ENCODE measurements at regions not wholly inside any gene's neighbourhood (a gene's known extent, or its start where the extent isn't known, plus 50 kb on each side); places are given as distances from the start of the nearest gene placed in this dataset.

GRCh38 chr13:50359779-50360178 lies 344.5 kb downstream of the KCNRG start:
- H3K27ac ChIP-seq (ENCODE audit: insufficient read depth, low read length), result no peak overlapping the region
- H3K9me1 ChIP-seq (ENCODE audit: insufficient read depth, low read length), result peaks cover 9% of the 10 kb centered on the region; the same call in 1 of the 2 replicates
- H3K4me2 ChIP-seq (ENCODE audit: low read depth, low read length), result no peak overlapping the region
- no TSS peak for BruUV-seq (replicated peaks)
- no peak overlapping the region for H4K91ac ChIP-seq (ENCODE audit: insufficient read depth, low read depth, low read length)
- POLR2A ChIA-PET (ENCODE audit: unreplicated experiment), result no interaction called here
- H3K18ac ChIP-seq (ENCODE audit: low read depth, low read length), result no peak overlapping the region
- in situ Hi-C loops (cut with MboI; ENCODE audit: low sequenced_read_pairs) (no loop called here), dilution Hi-C loops (cut with HindIII; ENCODE audit: low sequenced_read_pairs, unreplicated experiment) (no loop called here), intact Hi-C loops (cut with micrococcal nuclease) (no loop called here)
- peaks cover 14% of the 10 kb centered on the region for H3K4me1 ChIP-seq (ENCODE audit: control insufficient read depth, insufficient read depth, low read length)
- DNase-seq (no peak), ATAC-seq (ENCODE audit: low read depth) (no peak)
- no peak overlapping the region for H2AK5ac ChIP-seq (ENCODE audit: low read depth, low read length)
- peaks cover 3% of the 10 kb centered on the region; the same call in 1 of the 2 replicates for H3K27me3 ChIP-seq (ENCODE audit: control insufficient read depth, insufficient read depth, low read length)
- no peak overlapping the region for H2BK5ac ChIP-seq (ENCODE audit: low read depth, low read length, poor library complexity, severe bottlenecking)
- H2BK20ac ChIP-seq (ENCODE audit: low read depth, low read length), result no peak overlapping the region
- CTCF ChIA-PET, result no interaction called here
- no peak overlapping the region for H4K8ac ChIP-seq (ENCODE audit: low read depth in 2 of 2, low read length in 2 of 2)
- H3K79me1 ChIP-seq (ENCODE audit: low read depth in 1 of 2, low read length in 2 of 2), result no peaks in the 10 kb centered on the region
- 100% methylated on average over 4 of the region's 8 CpGs; no CpG with 5 or more reads in 1 of the 2 experiments for WGBS, 2 experiments (ENCODE audit: extremely low coverage in 2 of 2, insufficient read length in 1 of 2)
- H2BK120ac ChIP-seq (ENCODE audit: low read depth, low read length), result no peak overlapping the region
- H3K4me3 ChIP-seq (ENCODE audit: insufficient read depth, low read depth, low read length), result no peak overlapping the region
- H4K5ac ChIP-seq (ENCODE audit: low read depth, low read length), result no peak overlapping the region
- no peak overlapping the region for H3K4ac ChIP-seq (ENCODE audit: low read depth, low read length)
- no peaks in the 10 kb centered on the region for H3K9me3 ChIP-seq (ENCODE audit: control insufficient read depth, insufficient read depth, low read length)
- no peak overlapping the region for H3K23ac ChIP-seq (ENCODE audit: low read depth, low read length)
- no peak overlapping the region for H2BK15ac ChIP-seq (ENCODE audit: low read depth, low read length)
- H3K56ac ChIP-seq (ENCODE audit: extremely low read depth, insufficient read depth, low read length), result no peak overlapping the region
- no peak overlapping the region for H2AK9ac ChIP-seq (replicated peaks; ENCODE audit: low read depth, low read length, poor library complexity)
- no peaks in the 10 kb centered on the region for H4K20me1 ChIP-seq (ENCODE audit: insufficient read depth, low read length)
- TF ChIP-seq NFE2L2 (IDR thresholded peaks at IDR 0.05; ENCODE audit: low read depth, low read length) (no peak), CTCF (conservative IDR thresholded peaks at IDR 0.05; ENCODE audit: low read depth, low read length) (no peak), SMC3 (IDR thresholded peaks at IDR 0.05; ENCODE audit: low read depth, low read length) (no peak), MAZ (IDR thresholded peaks at IDR 0.05; ENCODE audit: borderline replicate concordance, low read depth, low read length) (no peak), RFX5 (IDR thresholded peaks at IDR 0.05; ENCODE audit: low read depth, low read length) (no peak), POLR2A (IDR thresholded peaks at IDR 0.05; ENCODE audit: low read depth, low read length) (no peak), BHLHE40 (IDR thresholded peaks at IDR 0.05; ENCODE audit: low read depth, low read length) (no peak), RAD21 (IDR thresholded peaks at IDR 0.05; ENCODE audit: low read length) (no peak), CEBPB (IDR thresholded peaks at IDR 0.05; ENCODE audit: low read depth, low read length) (no peak), ELK1 (IDR thresholded peaks at IDR 0.05; ENCODE audit: borderline replicate concordance, low read depth, low read length) (no peak), USF2 (IDR thresholded peaks at IDR 0.05; ENCODE audit: low read depth, low read length) (no peak), FOS (IDR thresholded peaks at IDR 0.05; ENCODE audit: low read depth, low read length) (no peak), RCOR1 (IDR thresholded peaks at IDR 0.05; ENCODE audit: insufficient replicate concordance, low read length) (no peak), MAFK (IDR thresholded peaks at IDR 0.05; ENCODE audit: low read depth, low read length) (no peak), CHD1 (IDR thresholded peaks at IDR 0.05; ENCODE audit: low read depth, low read length) (no peak), MXI1 (IDR thresholded peaks at IDR 0.05; ENCODE audit: borderline replicate concordance, low read depth, low read length) (no peak)
- no peaks in the 10 kb centered on the region for H3K36me3 ChIP-seq (ENCODE audit: control insufficient read depth, insufficient read depth, low read length)
- H3K14ac ChIP-seq (replicated peaks; ENCODE audit: low read depth, low read length), result no peak overlapping the region
- H3K9ac ChIP-seq (ENCODE audit: low read depth, low read length), result no peak overlapping the region
- H2AFZ ChIP-seq (replicated peaks; ENCODE audit: low read length, poor library complexity), result no peak overlapping the region
